Gastroesophageal sphincter (tissue), 4 donors: ENCODE measurements at regions not wholly inside any gene's neighbourhood (a gene's known extent, or its start where the extent isn't known, plus 50 kb on each side); places are given as distances from the start of the nearest gene placed in this dataset.

Experiments used
- ATAC-seq: fragments of 150-250 bp; one replicate; pipeline ENCODE4 v1.9.1; 2016; ENCODE audit warnings: mild to moderate bottlenecking, moderate library complexity
- H3K27ac ChIP-seq, 4 donors: fragments of 200-600 bp; sonication (generic) in 3 of 4; 1 replicate in 3 of 4; 2 replicates in 1 of 4; pipeline ENCODE4 v1.5.1; 2016 to 2019
- H3K27me3 ChIP-seq: fragments of 200-600 bp; sonication (generic); one replicate; pipeline ENCODE4 v1.5.1; 2019
- H3K36me3 ChIP-seq, 2 donors: fragments of 200-600 bp; sonication (generic); one replicate each; pipeline ENCODE4 v1.5.1; 2019; ENCODE audit warnings: control low read depth in 1 of 2
- H3K4me1 ChIP-seq, 3 donors: fragments of 200-600 bp; sonication (generic); 1 replicate in 2 of 3; 2 replicates in 1 of 3; pipeline ENCODE4 v1.5.1; 2016 to 2019; ENCODE audit warnings: control low read depth in 2 of 3
- H3K4me3 ChIP-seq, 2 donors: fragments of 200-600 bp; sonication (generic); one replicate each; pipeline ENCODE4 v1.5.1; 2019; ENCODE audit warnings: mild to moderate bottlenecking in 1 of 2, moderate library complexity in 1 of 2
- H3K9me3 ChIP-seq, 3 donors: fragments of 200-600 bp; sonication (generic); one replicate each; pipeline ENCODE4 v1.5.1; 2017 to 2019; ENCODE audit warnings: control low read depth in 2 of 3
- EP300 ChIP-seq: sonication (generic); formaldehyde crosslinking; IDR thresholded peaks from one replicate; pipeline ENCODE4 v1.6.1; 2017; ENCODE audit warnings: antibody characterized with exemption, mild to moderate bottlenecking
- POLR2A ChIP-seq, 2 donors: fragments of 450-650 bp; IDR thresholded peaks; one replicate each; pipeline ENCODE4 v1.6.1; 2017; ENCODE audit warnings: antibody characterized with exemption in 2 of 2, mild to moderate bottlenecking in 2 of 2, moderate library complexity in 1 of 2
- POLR2AphosphoS5 ChIP-seq: sonication (generic); formaldehyde crosslinking; IDR thresholded peaks from one replicate; pipeline ENCODE4 v1.6.1; 2017; ENCODE audit warnings: antibody characterized with exemption
- WGBS, 2 donors: methylation state at CpG; one replicate each; pipeline ENCODE4 v1.1.5; 2018; ENCODE audit warnings: low coverage in 1 of 2; 5-methylcytosine and 5-hydroxymethylcytosine counted together
- TF ChIP-seq, protein P1 (sequence below), 4 experiments: fragments of 200-600 bp in 2 of 4; fragments of 450-650 bp in 2 of 4; sonication (generic) in 1 of 4; IDR thresholded peaks; one replicate each; pipeline ENCODE4 v1.5.1; 2017 to 2019; ENCODE audit warnings: antibody characterized with exemption in 4 of 4, mild to moderate bottlenecking in 2 of 4, moderate library complexity in 2 of 4

DNA sequence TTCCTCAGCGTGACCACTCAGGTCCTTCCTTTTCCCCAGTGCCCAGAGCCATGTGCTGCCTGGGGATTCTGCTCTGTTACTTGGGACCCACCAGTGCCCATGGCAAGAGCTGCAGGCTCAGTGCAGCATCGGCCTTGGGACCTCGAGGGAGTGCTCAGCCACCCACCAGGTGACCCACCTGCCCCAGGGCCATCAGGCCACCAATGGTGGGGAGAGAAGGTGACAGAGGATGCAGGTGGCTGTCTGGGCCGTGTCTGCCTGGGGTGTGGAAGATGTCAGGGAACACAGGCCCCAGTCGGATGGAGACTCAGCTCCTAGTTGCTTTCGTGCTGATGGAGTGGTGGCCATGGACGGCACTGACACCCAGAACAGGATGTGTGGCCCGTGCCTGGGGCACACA, 104.7 kb upstream of the FAM20C start:
- no peaks in the 10 kb centered on the region for H3K9me3 ChIP-seq
- TF ChIP-seq, protein P1, sequence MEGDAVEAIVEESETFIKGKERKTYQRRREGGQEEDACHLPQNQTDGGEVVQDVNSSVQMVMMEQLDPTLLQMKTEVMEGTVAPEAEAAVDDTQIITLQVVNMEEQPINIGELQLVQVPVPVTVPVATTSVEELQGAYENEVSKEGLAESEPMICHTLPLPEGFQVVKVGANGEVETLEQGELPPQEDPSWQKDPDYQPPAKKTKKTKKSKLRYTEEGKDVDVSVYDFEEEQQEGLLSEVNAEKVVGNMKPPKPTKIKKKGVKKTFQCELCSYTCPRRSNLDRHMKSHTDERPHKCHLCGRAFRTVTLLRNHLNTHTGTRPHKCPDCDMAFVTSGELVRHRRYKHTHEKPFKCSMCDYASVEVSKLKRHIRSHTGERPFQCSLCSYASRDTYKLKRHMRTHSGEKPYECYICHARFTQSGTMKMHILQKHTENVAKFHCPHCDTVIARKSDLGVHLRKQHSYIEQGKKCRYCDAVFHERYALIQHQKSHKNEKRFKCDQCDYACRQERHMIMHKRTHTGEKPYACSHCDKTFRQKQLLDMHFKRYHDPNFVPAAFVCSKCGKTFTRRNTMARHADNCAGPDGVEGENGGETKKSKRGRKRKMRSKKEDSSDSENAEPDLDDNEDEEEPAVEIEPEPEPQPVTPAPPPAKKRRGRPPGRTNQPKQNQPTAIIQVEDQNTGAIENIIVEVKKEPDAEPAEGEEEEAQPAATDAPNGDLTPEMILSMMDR (IDR thresholded peaks at IDR 0.05), result no peak
- no peak for TF ChIP-seq POLR2A (IDR thresholded peaks at IDR 0.05)
- TF ChIP-seq POLR2AphosphoS5, result no peak
- TF ChIP-seq EP300, result no peak
- H3K4me1 ChIP-seq, result peaks cover 0 to 57% (median 25%) of the 10 kb centered on the region in 3 donors
- H3K36me3 ChIP-seq, result no peaks in the 10 kb centered on the region
- H3K4me3 ChIP-seq, result no peak overlapping the region
- no CpG with 5 or more reads among the region's 8 CpGs for WGBS, 2 donors
- no peak for ATAC-seq
- no peaks in the 10 kb centered on the region for H3K27me3 ChIP-seq
- no peak overlapping the region for H3K27ac ChIP-seq

DNA sequence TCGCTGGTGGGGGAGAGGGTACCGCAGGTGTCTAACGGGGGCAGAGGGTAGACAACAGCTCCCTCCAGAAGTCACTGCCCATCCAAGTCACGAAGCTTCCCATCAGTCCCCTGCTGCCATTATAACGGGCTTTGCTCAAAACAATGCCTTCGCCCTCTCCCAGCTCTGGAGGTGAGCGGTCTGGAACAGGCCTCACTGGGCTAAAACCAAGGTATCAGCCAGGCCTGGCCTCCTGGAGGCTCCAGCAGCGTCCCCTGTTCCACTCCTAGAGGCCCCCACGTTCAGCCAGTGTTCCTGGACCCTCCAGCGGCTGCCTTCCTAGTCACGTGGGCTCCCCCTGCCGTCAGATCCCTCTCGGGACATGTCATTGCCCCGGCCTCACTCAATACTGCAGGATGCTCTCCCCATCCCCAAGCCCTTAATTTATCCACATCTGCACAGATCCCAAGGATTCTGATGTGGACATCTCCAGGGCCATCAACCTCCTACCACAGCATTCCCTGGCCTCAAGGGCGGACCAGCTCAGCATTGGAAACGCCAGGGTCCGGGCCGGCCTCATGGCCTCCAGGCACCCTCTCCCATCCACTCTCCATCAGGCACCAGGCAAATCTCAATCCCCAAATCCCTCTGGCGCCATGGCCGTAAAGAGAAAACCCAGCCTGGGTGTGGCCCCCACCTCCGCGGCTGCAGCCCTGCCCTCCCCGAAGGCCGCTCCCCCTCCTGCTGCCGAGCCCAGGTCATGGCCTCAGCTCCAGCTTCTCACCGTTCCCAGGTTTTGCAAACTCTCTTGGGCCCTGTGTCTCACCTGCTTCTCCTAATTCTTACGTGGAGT, 104.1 kb upstream of the FAM20C start:
- Histone ChIP-seq H3K27ac (peak overlapping the region in 1 of 4 donors; percentile 70), H3K4me3 (no peak overlapping the region), H3K27me3 (no peaks in the 10 kb centered on the region), H3K9me3 (no peaks in the 10 kb centered on the region), H3K4me1 (peaks cover 0 to 57% (median 25%) of the 10 kb centered on the region in 3 donors), H3K36me3 (no peaks in the 10 kb centered on the region)
- no peak for ATAC-seq
- TF ChIP-seq POLR2A (IDR thresholded peaks at IDR 0.05), result no peak
- TF ChIP-seq EP300, result no peak
- TF ChIP-seq, protein P1 (IDR thresholded peaks at IDR 0.05), result no peak
- no peak for TF ChIP-seq POLR2AphosphoS5
- 86 to 96% methylated on average over 7 to 12 of the region's 27 CpGs for WGBS, 2 donors

GRCh38 chr7:88927-89231, 103.5 kb upstream of the FAM20C start:
- Histone ChIP-seq H3K36me3 (no peaks in the 10 kb centered on the region), H3K9me3 (no peaks in the 10 kb centered on the region), H3K4me1 (peaks cover 0 to 57% (median 25%) of the 10 kb centered on the region in 3 donors), H3K27ac (peak overlapping the region in 2 of 4 donors; percentile 63 to 70), H3K4me3 (no peak overlapping the region), H3K27me3 (no peaks in the 10 kb centered on the region)
- ATAC-seq, result no peak
- WGBS, 2 donors, result 20 to 75% methylated on average over 1 of the region's 6 CpGs
- TF ChIP-seq POLR2AphosphoS5, result no peak
- no peak for TF ChIP-seq POLR2A (IDR thresholded peaks at IDR 0.05)
- TF ChIP-seq, protein P1 (IDR thresholded peaks at IDR 0.05), result no peak

DNA sequence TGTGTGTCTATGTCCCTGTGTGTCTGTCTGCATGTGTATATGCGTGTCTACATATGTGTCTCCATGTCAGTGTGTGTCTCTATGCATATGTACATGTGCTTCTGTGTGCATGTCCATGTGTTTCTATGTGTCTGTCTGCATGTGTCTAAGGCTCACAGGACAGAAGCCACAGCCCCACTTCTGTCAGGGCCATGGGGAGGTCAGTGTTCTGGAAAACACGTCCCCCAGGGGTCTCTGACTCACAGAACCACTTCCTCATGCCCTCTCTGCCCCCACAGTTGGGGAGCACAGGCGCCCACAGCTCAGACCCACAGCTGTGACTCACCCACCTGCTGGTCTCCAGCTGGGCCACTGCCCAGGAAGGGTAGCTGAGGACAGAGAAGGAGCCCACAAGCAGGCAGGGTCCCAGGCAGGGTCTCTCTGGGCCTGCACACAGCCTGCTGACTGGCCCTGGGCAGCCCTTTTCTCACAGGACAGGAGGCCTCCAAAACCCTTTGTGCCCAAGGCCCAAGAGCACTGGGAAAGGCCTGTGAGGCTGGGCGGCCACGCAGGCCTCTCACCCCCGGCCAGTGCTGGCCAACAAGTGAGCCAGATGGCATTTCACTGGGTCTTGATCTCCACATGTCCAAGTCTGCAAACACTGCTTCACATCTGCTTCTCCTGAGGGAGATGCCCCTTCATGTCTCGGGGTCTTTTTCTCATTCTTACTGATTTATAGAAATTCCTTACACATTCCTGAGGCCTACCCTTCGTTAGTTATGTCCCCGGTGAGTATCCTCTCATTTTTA, 102.9 kb upstream of the FAM20C start:
- WGBS, 2 donors, result 58 to 60% methylated on average over 3 to 4 of the region's 9 CpGs
- Histone ChIP-seq H3K27ac (peak overlapping the region in 3 of 4 donors; percentile 63 to 70 (median 63)), H3K9me3 (no peaks in the 10 kb centered on the region), H3K4me3 (no peak overlapping the region), H3K36me3 (no peaks in the 10 kb centered on the region), H3K27me3 (no peaks in the 10 kb centered on the region), H3K4me1 (peaks cover 0 to 57% (median 25%) of the 10 kb centered on the region in 3 donors)
- peak; percentile 54 for ATAC-seq
- TF ChIP-seq, protein P1 (IDR thresholded peaks at IDR 0.05), result no peak
- TF ChIP-seq POLR2AphosphoS5, result peak; percentile 68
